ENCODE measurements at regions not wholly inside any gene's neighbourhood (a gene's known extent, or its start where the extent isn't known, plus 50 kb on each side); places are given as distances from the start of the nearest gene placed in this dataset.

GRCh38 chr9:99544526-99544925, 277.2 kb upstream of the NR4A3 start:
- Histone ChIP-seq H3K9me3 (no peaks in the 10 kb centered on the region), H3K4me3 (no peak overlapping the region), H3K27ac (no peak overlapping the region), H3K4me1 (no peaks in the 10 kb centered on the region), H3K36me3 (no peaks in the 10 kb centered on the region), H3K27me3 (no peaks in the 10 kb centered on the region)
- intact Hi-C loops (cut with DNase I; ENCODE audit: low total_unique reads), result no loop called here
- DNase-seq, result no peak
- TF ChIP-seq POLR2A (IDR thresholded peaks at IDR 0.05) (no peak), CTCF (IDR thresholded peaks at IDR 0.05) (no peak)

GRCh38 chr9:99549441-99549840, 272.2 kb upstream of the NR4A3 start:
- intact Hi-C loops (cut with DNase I; ENCODE audit: low total_unique reads), result no loop called here
- H3K9me3 ChIP-seq, result no peaks in the 10 kb centered on the region
- TF ChIP-seq POLR2A (IDR thresholded peaks at IDR 0.05), result no peak
- TF ChIP-seq CTCF (IDR thresholded peaks at IDR 0.05), result no peak
- no peaks in the 10 kb centered on the region for H3K4me1 ChIP-seq
- DNase-seq, result no peak
- H3K27me3 ChIP-seq, result no peaks in the 10 kb centered on the region
- no peak overlapping the region for H3K27ac ChIP-seq
- no peak overlapping the region for H3K4me3 ChIP-seq
- no peaks in the 10 kb centered on the region for H3K36me3 ChIP-seq

- no peaks in the 10 kb centered on the region for H3K27me3 ChIP-seq
- no peaks in the 10 kb centered on the region for H3K9me3 ChIP-seq
- no peaks in the 10 kb centered on the region for H3K36me3 ChIP-seq
- H3K4me3 ChIP-seq, result no peak overlapping the region
- H3K4me1 ChIP-seq, result no peaks in the 10 kb centered on the region
- no peak for DNase-seq
- intact Hi-C loops (cut with DNase I; ENCODE audit: low total_unique reads), result no loop called here
- no peak overlapping the region for H3K27ac ChIP-seq
- TF ChIP-seq CTCF (IDR thresholded peaks at IDR 0.05) (no peak), POLR2A (IDR thresholded peaks at IDR 0.05) (no peak)
Measured at GRCh38 chr9:99555792-99556191, 265.9 kb upstream of the NR4A3 start.

GRCh38 chr9:99556998-99557397, 264.7 kb upstream of the NR4A3 start:
- no peaks in the 10 kb centered on the region for H3K9me3 ChIP-seq
- H3K4me3 ChIP-seq, result no peak overlapping the region
- intact Hi-C loops (cut with DNase I; ENCODE audit: low total_unique reads), result no loop called here
- H3K36me3 ChIP-seq, result no peaks in the 10 kb centered on the region
- DNase-seq, result no peak
- H3K4me1 ChIP-seq, result no peaks in the 10 kb centered on the region
- TF ChIP-seq CTCF (IDR thresholded peaks at IDR 0.05), result no peak
- no peak for TF ChIP-seq POLR2A (IDR thresholded peaks at IDR 0.05)
- no peaks in the 10 kb centered on the region for H3K27me3 ChIP-seq
- H3K27ac ChIP-seq, result no peak overlapping the region

- Histone ChIP-seq H3K27me3 (no peaks in the 10 kb centered on the region), H3K36me3 (no peaks in the 10 kb centered on the region), H3K27ac (no peak overlapping the region), H3K4me3 (no peak overlapping the region), H3K9me3 (no peaks in the 10 kb centered on the region), H3K4me1 (no peaks in the 10 kb centered on the region)
- intact Hi-C loops (cut with DNase I; ENCODE audit: low total_unique reads), result no loop called here
- no peak for TF ChIP-seq POLR2A (IDR thresholded peaks at IDR 0.05)
- no peak for TF ChIP-seq CTCF (IDR thresholded peaks at IDR 0.05)
- DNase-seq, result no peak
Measured at GRCh38 chr9:99557816-99558215, 263.9 kb upstream of the NR4A3 start.

All from uterus (tissue), 3 donors.